Nephron progenitor cell (in vitro differentiated cells): ENCODE measurements at regions not wholly inside any gene's neighbourhood (a gene's known extent, or its start where the extent isn't known, plus 50 kb on each side); places are given as distances from the start of the nearest gene placed in this dataset.
A peak's percentile ranks its signal among the peaks of the same experiment; 100 is the strongest.

Source experiments
- DNase-seq: peaks from one replicate; pipeline ENCODE4 v3.0.0; 2021
- H3K27ac Mint-ChIP-seq: 2 replicates; pipeline ENCODE4 v1.8.0; 2021; ENCODE audit warnings: mild to moderate bottlenecking, moderate library complexity, mixed read lengths
- H3K27me3 Mint-ChIP-seq: 2 replicates; pipeline ENCODE4 v1.8.0; 2021; ENCODE audit warnings: mild to moderate bottlenecking, low read depth, mixed read lengths; ENCODE audit not compliant: poor library complexity
- H3K36me3 Mint-ChIP-seq: 2 replicates; pipeline ENCODE4 v1.8.0; 2021; ENCODE audit warnings: low read depth, mixed read lengths
- H3K4me1 Mint-ChIP-seq: 2 replicates; pipeline ENCODE4 v1.8.0; 2021; ENCODE audit warnings: mixed read lengths
- H3K4me3 Mint-ChIP-seq: 2 replicates; pipeline ENCODE4 v1.8.0; 2021; ENCODE audit warnings: mild to moderate bottlenecking, moderate library complexity, mixed read lengths
- H3K9me3 Mint-ChIP-seq: 2 replicates; pipeline ENCODE4 v1.8.0; 2021; ENCODE audit warnings: mild to moderate bottlenecking, moderate library complexity, mixed read lengths
- CTCF ChIP-seq: fragments of 200-600 bp; sonication (generic); IDR thresholded peaks from 2 replicates; pipeline ENCODE4 v1.5.0; 2021; ENCODE audit warnings: antibody characterized with exemption

- no peaks in the 10 kb centered on the region for H3K36me3 Mint-ChIP-seq
- no peaks in the 10 kb centered on the region for H3K9me3 Mint-ChIP-seq
- no peak overlapping the region for H3K4me3 Mint-ChIP-seq
- peaks cover 13% of the 10 kb centered on the region for H3K27me3 Mint-ChIP-seq
- no peak overlapping the region for H3K27ac Mint-ChIP-seq
- H3K4me1 Mint-ChIP-seq, result no peaks in the 10 kb centered on the region
- TF ChIP-seq CTCF, result no peak
- DNase-seq, result no peak
These were observed 58.1 kb downstream of the KLF4 start for GRCh38 chr9:107431461-107431860.

DNA sequence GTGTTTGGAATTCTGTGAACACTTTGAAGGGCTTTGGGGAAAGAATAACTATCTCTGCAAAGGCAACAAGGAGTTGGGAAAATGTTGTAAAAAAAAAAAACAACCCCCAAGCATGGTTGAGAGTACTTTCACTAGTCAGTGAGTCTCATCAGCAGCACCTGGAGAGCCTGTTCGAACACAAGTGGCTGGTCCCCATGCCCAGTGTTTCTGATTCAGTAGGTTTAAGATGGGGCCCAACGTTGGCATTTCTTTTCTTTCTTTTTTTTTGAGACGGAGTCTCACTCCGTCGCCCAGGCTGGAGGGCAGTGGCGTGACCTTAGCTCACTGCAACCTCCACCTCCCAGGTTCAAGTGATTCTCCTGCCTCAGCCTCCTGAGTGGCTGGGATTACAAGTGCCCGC is 59.5 kb downstream of the KLF4 start:
- no peaks in the 10 kb centered on the region for H3K36me3 Mint-ChIP-seq
- TF ChIP-seq CTCF, result no peak
- no peak overlapping the region for H3K4me3 Mint-ChIP-seq
- H3K4me1 Mint-ChIP-seq, result no peaks in the 10 kb centered on the region
- peaks cover 3% of the 10 kb centered on the region for H3K9me3 Mint-ChIP-seq
- H3K27me3 Mint-ChIP-seq, result peaks cover 13% of the 10 kb centered on the region
- no peak for DNase-seq
- H3K27ac Mint-ChIP-seq, result no peak overlapping the region

DNA sequence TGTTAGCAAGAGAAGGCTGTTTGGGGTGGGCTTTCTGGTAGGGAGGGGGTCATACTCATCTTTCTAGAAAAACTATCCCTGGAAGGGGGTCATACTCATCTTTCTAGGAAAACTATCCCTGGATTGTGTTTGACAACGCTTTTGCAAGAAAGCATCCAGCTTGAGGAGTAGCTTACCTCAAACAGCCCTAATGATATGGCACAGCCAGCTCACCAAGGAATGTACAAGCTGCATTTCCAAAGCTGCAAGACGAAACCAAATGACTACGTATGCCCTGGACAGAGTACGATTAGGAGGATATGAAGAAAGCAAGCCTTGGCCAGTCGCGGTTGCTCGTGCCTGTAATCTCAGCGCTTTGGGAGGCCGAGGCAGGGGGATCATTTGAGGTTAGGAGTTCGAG is 63.4 kb downstream of the KLF4 start:
- Mint-ChIP-seq H3K9me3 (peaks cover 3% of the 10 kb centered on the region), H3K27me3 (peaks cover 26% of the 10 kb centered on the region), H3K4me3 (no peak overlapping the region), H3K27ac (no peak overlapping the region), H3K4me1 (peaks cover 4% of the 10 kb centered on the region), H3K36me3 (no peaks in the 10 kb centered on the region)
- no peak for TF ChIP-seq CTCF
- DNase-seq, result no peak

- Mint-ChIP-seq H3K27me3 (peaks cover 25% of the 10 kb centered on the region), H3K4me1 (peaks cover 4% of the 10 kb centered on the region), H3K36me3 (no peaks in the 10 kb centered on the region), H3K9me3 (peaks cover 3% of the 10 kb centered on the region), H3K27ac (no peak overlapping the region), H3K4me3 (peak overlapping the region; percentile 56)
- peak; percentile 95 for TF ChIP-seq CTCF
- peak; percentile 81 for DNase-seq
These were observed 64.2 kb downstream of the KLF4 start for GRCh38 chr9:107425101-107426025.

DNA sequence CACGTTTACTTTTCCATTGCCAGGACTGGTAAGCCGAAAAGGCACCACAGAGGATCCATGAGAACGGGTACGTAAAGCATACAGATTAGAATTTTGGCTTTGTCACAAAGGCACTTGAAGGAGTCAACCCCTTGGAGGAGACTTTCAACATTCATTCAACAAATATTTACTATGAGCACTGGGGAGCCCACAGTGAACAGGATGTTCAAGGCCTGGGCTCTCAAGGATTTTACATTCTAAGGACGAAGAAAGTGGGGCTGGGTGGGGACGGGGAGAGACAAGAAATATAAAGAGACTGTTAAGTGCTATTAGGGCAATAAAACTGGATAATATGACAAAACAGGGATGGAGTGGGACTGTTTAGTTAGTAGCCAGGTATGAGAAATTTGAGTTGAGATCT is 66.0 kb downstream of the KLF4 start:
- Mint-ChIP-seq H3K27me3 (peaks cover 27% of the 10 kb centered on the region), H3K36me3 (no peaks in the 10 kb centered on the region), H3K4me3 (no peak overlapping the region), H3K27ac (no peak overlapping the region), H3K4me1 (peaks cover 4% of the 10 kb centered on the region), H3K9me3 (peaks cover 3% of the 10 kb centered on the region)
- no peak for TF ChIP-seq CTCF
- DNase-seq, result no peak
